ENCODE measurements at regions not wholly inside any gene's neighbourhood (a gene's known extent, or its start where the extent isn't known, plus 50 kb on each side); places are given as distances from the start of the nearest gene placed in this dataset.

- 85% methylated on average over 33 of the region's 33 CpGs for WGBS (ENCODE audit: insufficient coverage)
- H3K9me3 Mint-ChIP-seq, result no peaks in the 10 kb centered on the region
- TF ChIP-seq CTCF (IDR thresholded peaks at IDR 0.05), result no peak
Observed at GRCh38 chr11:70528046-70528793, 129.9 kb downstream of the CTTN start.

GRCh38 chr11:70528794-70529580 lies 130.7 kb downstream of the CTTN start:
- no peak overlapping the region for H3K27ac Mint-ChIP-seq
- no peak for TF ChIP-seq CTCF (IDR thresholded peaks at IDR 0.05)
- Histone ChIP-seq H3K9me3 (ENCODE audit: control insufficient read depth, insufficient read depth, low read length) (no peaks in the 10 kb centered on the region), H3K4me1 (ENCODE audit: control insufficient read depth, insufficient read depth, low read length) (no peaks in the 10 kb centered on the region), H3K36me3 (ENCODE audit: control insufficient read depth, insufficient read depth, low read length) (no peaks in the 10 kb centered on the region), H3K4me3 (ENCODE audit: low read length) (no peak overlapping the region), H3K27ac (ENCODE audit: low read length) (no peak overlapping the region), H3K27me3 (ENCODE audit: control insufficient read depth, insufficient read depth, low read length) (no peaks in the 10 kb centered on the region)
- peaks cover 0 to 5% of the 10 kb centered on the region in 2 donors for H3K27me3 Mint-ChIP-seq (ENCODE audit: low read depth in 2 of 2)
- DNase-seq, result no peak
- no peaks in the 10 kb centered on the region for H3K9me3 Mint-ChIP-seq
- 90% methylated on average over 18 of the region's 18 CpGs for WGBS (ENCODE audit: insufficient coverage)
- H3K4me1 Mint-ChIP-seq, result no peaks in the 10 kb centered on the region
- no peak overlapping the region for H3K4me3 Mint-ChIP-seq
- no peaks in the 10 kb centered on the region for H3K36me3 Mint-ChIP-seq
- intact Hi-C loops (cut with micrococcal nuclease), result no loop called here
- ATAC-seq, result no peak

More at GRCh38 chr11:70528046-70528793, 129.9 kb downstream of the CTTN start:
- Mint-ChIP-seq H3K36me3 (no peaks in the 10 kb centered on the region), H3K4me3 (no peak overlapping the region), H3K27ac (no peak overlapping the region), H3K27me3 (ENCODE audit: low read depth in 2 of 2) (peaks cover 0 to 3% of the 10 kb centered on the region in 2 donors), H3K4me1 (no peaks in the 10 kb centered on the region)
- Histone ChIP-seq H3K27ac (ENCODE audit: low read length) (no peak overlapping the region), H3K4me1 (ENCODE audit: control insufficient read depth, insufficient read depth, low read length) (peaks cover 3% of the 10 kb centered on the region), H3K36me3 (ENCODE audit: control insufficient read depth, insufficient read depth, low read length) (no peaks in the 10 kb centered on the region), H3K9me3 (ENCODE audit: control insufficient read depth, insufficient read depth, low read length) (no peaks in the 10 kb centered on the region), H3K27me3 (ENCODE audit: control insufficient read depth, insufficient read depth, low read length) (no peaks in the 10 kb centered on the region), H3K4me3 (ENCODE audit: low read length) (no peak overlapping the region)
- intact Hi-C loops (cut with micrococcal nuclease), result no loop called here
- no peak for DNase-seq
- ATAC-seq, result no peak

GRCh38 chr11:70530010-70530409 lies 131.7 kb downstream of the CTTN start:
- Mint-ChIP-seq H3K27ac (no peak overlapping the region), H3K27me3 (ENCODE audit: low read depth in 2 of 2) (peaks cover 0 to 6% of the 10 kb centered on the region in 2 donors), H3K9me3 (no peaks in the 10 kb centered on the region), H3K36me3 (no peaks in the 10 kb centered on the region), H3K4me3 (no peak overlapping the region), H3K4me1 (no peaks in the 10 kb centered on the region)
- Histone ChIP-seq H3K4me1 (ENCODE audit: control insufficient read depth, insufficient read depth, low read length) (no peaks in the 10 kb centered on the region), H3K36me3 (ENCODE audit: control insufficient read depth, insufficient read depth, low read length) (no peaks in the 10 kb centered on the region), H3K4me3 (ENCODE audit: low read length) (no peak overlapping the region), H3K27me3 (ENCODE audit: control insufficient read depth, insufficient read depth, low read length) (no peaks in the 10 kb centered on the region), H3K27ac (ENCODE audit: low read length) (no peak overlapping the region), H3K9me3 (ENCODE audit: control insufficient read depth, insufficient read depth, low read length) (no peaks in the 10 kb centered on the region)
- intact Hi-C loops (cut with micrococcal nuclease), result no loop called here
- no peak for TF ChIP-seq CTCF (IDR thresholded peaks at IDR 0.05)
- ATAC-seq (no peak), DNase-seq (no peak)
- WGBS (ENCODE audit: insufficient coverage), result 95% methylated on average over 10 of the region's 10 CpGs
